CD14-positive monocyte (primary cell): ENCODE measurements at regions not wholly inside any gene's neighbourhood (a gene's known extent, or its start where the extent isn't known, plus 50 kb on each side); places are given as distances from the start of the nearest gene placed in this dataset.

Experiments used
- DNase-seq, 3 donors: peaks; one replicate each; pipeline ENCODE4 v3.0.0-alpha.2; 2011 to 2022
- H2AFZ ChIP-seq: 2 replicates; pipeline ENCODE4 v1.6.0; 2012; ENCODE audit warnings: mild to moderate bottlenecking, low read depth, low read length, inconsistent platforms; ENCODE audit not compliant: insufficient read depth, poor library complexity, severe bottlenecking
- H3K27ac ChIP-seq, 2 donors: 1 replicate in 1 of 2; 2 replicates in 1 of 2; pipeline ENCODE4 v1.5.1; 2012 to 2013; ENCODE audit warnings: low read length in 2 of 2, control low read depth in 1 of 2, inconsistent platforms in 1 of 2, low read depth in 1 of 2, mild to moderate bottlenecking in 1 of 2
- H3K27me3 ChIP-seq, 2 donors: one replicate each; pipeline versions ENCODE4 v1.6.0 to v1.6.1; 2011 to 2013; ENCODE audit warnings: low read length in 2 of 2; ENCODE audit not compliant: control insufficient read depth in 2 of 2, insufficient read depth in 2 of 2
- H3K36me3 ChIP-seq, 2 donors: replicated peaks in 1 of 2; 1 replicate in 1 of 2; 2 replicates in 1 of 2; pipeline versions ENCODE4 v1.5.1 to v1.6.1; 2012 to 2013; ENCODE audit warnings: low read length in 2 of 2, control low read depth in 1 of 2, inconsistent platforms in 1 of 2, mild to moderate bottlenecking in 1 of 2; ENCODE audit not compliant: insufficient read depth in 2 of 2, control insufficient read depth in 1 of 2
- H3K4me1 ChIP-seq, 2 donors: 1 replicate in 1 of 2; 2 replicates in 1 of 2; pipeline versions ENCODE4 v1.5.1 to v1.6.1; 2012 to 2013; ENCODE audit warnings: low read length in 2 of 2, control low read depth in 1 of 2, inconsistent platforms in 1 of 2, mild to moderate bottlenecking in 1 of 2, moderate library complexity in 1 of 2; ENCODE audit not compliant: insufficient read depth in 2 of 2, control insufficient read depth in 1 of 2
- H3K4me2 ChIP-seq: replicated peaks from 2 replicates; pipeline ENCODE3; 2012; ENCODE audit warnings: low read length, moderate library complexity, mild to moderate bottlenecking; ENCODE audit not compliant: poor library complexity, severe bottlenecking; ENCODE audit errors: extremely low read depth
- H3K4me3 ChIP-seq, 3 experiments: fragments of 200-600 bp in 1 of 3; sonication (generic) in 1 of 3; replicated peaks in 1 of 3; 1 replicate in 2 of 3; 2 replicates in 1 of 3; pipeline ENCODE4 v1.5.1; 2011 to 2013; ENCODE audit warnings: low read length in 3 of 3, mild to moderate bottlenecking in 3 of 3, control low read depth in 2 of 3, low read depth in 2 of 3, inconsistent platforms in 1 of 3, moderate library complexity in 1 of 3
- H3K79me2 ChIP-seq: 2 replicates; pipeline ENCODE4 v1.6.0; 2012; ENCODE audit warnings: mild to moderate bottlenecking, control low read depth, inconsistent platforms, low read length, moderate library complexity; ENCODE audit not compliant: insufficient read depth
- H3K9ac ChIP-seq: 2 replicates; pipeline ENCODE4 v1.6.0; 2017; ENCODE audit warnings: low read length, mild to moderate bottlenecking; ENCODE audit not compliant: insufficient read depth, poor library complexity, severe bottlenecking
- H3K9me3 ChIP-seq, 2 donors: replicated peaks in 1 of 2; 1 replicate in 1 of 2; 2 replicates in 1 of 2; pipeline versions ENCODE4 v1.5.1 to v1.6.1; 2012 to 2013; ENCODE audit warnings: low read length in 2 of 2, control low read depth in 1 of 2; ENCODE audit not compliant: control insufficient read depth in 1 of 2, insufficient read depth in 1 of 2
- H4K20me1 ChIP-seq: 2 replicates; pipeline ENCODE4 v1.6.0; 2012; ENCODE audit warnings: mild to moderate bottlenecking, low read length, control low read depth, moderate library complexity; ENCODE audit not compliant: insufficient read depth
- H3K27ac Mint-ChIP-seq, 7 donors: one replicate each; pipeline ENCODE4 v1.8.0; 2020; ENCODE audit warnings: mild to moderate bottlenecking in 7 of 7, mixed read lengths in 7 of 7, moderate library complexity in 6 of 7, inconsistent platforms in 2 of 7
- H3K27me3 Mint-ChIP-seq, 3 donors: one replicate each; pipeline ENCODE4 v1.8.0; 2021 to 2022; ENCODE audit warnings: low read depth in 3 of 3, mild to moderate bottlenecking in 3 of 3, mixed read lengths in 3 of 3, moderate library complexity in 3 of 3, inconsistent platforms in 1 of 3
- H3K36me3 Mint-ChIP-seq, 2 donors: one replicate each; pipeline ENCODE4 v1.8.0; 2020; ENCODE audit warnings: mixed read lengths in 2 of 2, inconsistent platforms in 1 of 2, mild to moderate bottlenecking in 1 of 2
- H3K4me1 Mint-ChIP-seq: one replicate; pipeline ENCODE4 v1.8.0; 2020; ENCODE audit warnings: mild to moderate bottlenecking, mixed read lengths
- H3K4me3 Mint-ChIP-seq, 2 donors: one replicate each; pipeline ENCODE4 v1.8.0; 2020; ENCODE audit warnings: mild to moderate bottlenecking in 2 of 2, mixed read lengths in 2 of 2, moderate library complexity in 1 of 2
- H3K9me3 Mint-ChIP-seq, 7 donors: one replicate each; pipeline ENCODE4 v1.8.0; 2020 to 2022; ENCODE audit warnings: mixed read lengths in 7 of 7, mild to moderate bottlenecking in 6 of 7, moderate library complexity in 6 of 7, inconsistent platforms in 2 of 7
- CTCF ChIP-seq: fragments of 200-600 bp; IDR thresholded peaks from one replicate; pipeline ENCODE4 v1.8.0; 2022; ENCODE audit warnings: antibody characterized with exemption, mild to moderate bottlenecking
- WGBS: methylation state at CpG from one replicate; pipeline ENCODE4 v1.1.5; 2013; ENCODE audit warnings: missing lambda C conversion rate; ENCODE audit not compliant: insufficient coverage; 5-methylcytosine and 5-hydroxymethylcytosine counted together
- intact Hi-C, 2 donors: fragments of 100-400 bp; cut with micrococcal nuclease; formaldehyde crosslinking; loops; one replicate each; pipeline versions ENCODE4 v1.15.0 to v1.15.1; 2023

- Histone ChIP-seq H3K79me2 (no peaks in the 10 kb centered on the region), H3K27ac (no peak overlapping the region), H3K4me1 (no peaks in the 10 kb centered on the region), H4K20me1 (no peaks in the 10 kb centered on the region), H3K4me3 (no peak overlapping the region), H3K4me2 (no peak overlapping the region), H3K27me3 (no peaks in the 10 kb centered on the region), H3K9me3 (no peaks in the 10 kb centered on the region), H2AFZ (no peak overlapping the region), H3K36me3 (no peaks in the 10 kb centered on the region), H3K9ac (no peak overlapping the region)
- Mint-ChIP-seq H3K36me3 (no peaks in the 10 kb centered on the region), H3K27me3 (no peaks in the 10 kb centered on the region), H3K9me3 (peaks cover 0 to 20% (median 2%) of the 10 kb centered on the region in 7 donors), H3K4me3 (no peak overlapping the region), H3K27ac (no peak overlapping the region), H3K4me1 (no peaks in the 10 kb centered on the region)
- TF ChIP-seq CTCF, result no peak
- DNase-seq, result no peak
- WGBS, result 80% methylated on average over 1 of the region's 2 CpGs
- intact Hi-C loops, result no loop called here
These were observed 1704.8 kb downstream of the STIM2 start for GRCh38 chr4:28565396-28565795.

GRCh38 chr4:28600958-28601357 is 1740.3 kb downstream of the STIM2 start:
- no peak overlapping the region for H3K9ac ChIP-seq
- H3K9me3 Mint-ChIP-seq, result peaks cover 0 to 1% (median 0%) of the 10 kb centered on the region in 7 donors
- no peaks in the 10 kb centered on the region for H3K27me3 Mint-ChIP-seq
- no peaks in the 10 kb centered on the region for H3K4me1 ChIP-seq
- no CpG with 5 or more reads among the region's 2 CpGs for WGBS
- no peak overlapping the region for H3K27ac ChIP-seq
- H3K4me2 ChIP-seq, result no peak overlapping the region
- DNase-seq, result no peak
- H3K36me3 Mint-ChIP-seq, result no peaks in the 10 kb centered on the region
- peaks cover under 1% of the 10 kb centered on the region in 2 donors for H3K9me3 ChIP-seq
- no peak overlapping the region for H3K4me3 Mint-ChIP-seq
- no peak overlapping the region for H3K27ac Mint-ChIP-seq
- H3K36me3 ChIP-seq, result no peaks in the 10 kb centered on the region
- H3K79me2 ChIP-seq, result no peaks in the 10 kb centered on the region
- no peaks in the 10 kb centered on the region for H4K20me1 ChIP-seq
- no peak overlapping the region for H2AFZ ChIP-seq
- TF ChIP-seq CTCF, result no peak
- H3K4me1 Mint-ChIP-seq, result no peaks in the 10 kb centered on the region
- no peaks in the 10 kb centered on the region for H3K27me3 ChIP-seq
- intact Hi-C loops, result no loop called here
- no peak overlapping the region for H3K4me3 ChIP-seq
